SIG-M5 treated with dmso at 0.1 percent for 504 hours (cell line): ENCODE measurements at regions not wholly inside any gene's neighbourhood (a gene's known extent, or its start where the extent isn't known, plus 50 kb on each side); places are given as distances from the start of the nearest gene placed in this dataset.
"Not testable (repeated sequence)": the region's sequence is repeated elsewhere in the genome, so short reads cannot be mapped to it uniquely, and the experiment has no call there.

Experiments
- DNase-seq: peaks from one replicate; lab custom pipeline; 2025; ENCODE audit not compliant: unreplicated experiment; lab: John Stamatoyannopoulos, UW

GRCh38 chr9:16267281-16268066 lies 603.0 kb downstream of the BNC2 start:
- no peak for DNase-seq

- DNase-seq, result no peak
Measured at GRCh38 chr9:16268067-16268881, 602.2 kb downstream of the BNC2 start.

- DNase-seq, result no peak
Measured at GRCh38 chr9:16271967-16272366, 598.5 kb downstream of the BNC2 start.

- no peak for DNase-seq
Measured at GRCh38 chr9:16272776-16273175, 597.7 kb downstream of the BNC2 start.

- DNase-seq, result no peak
Measured at GRCh38 chr9:16275795-16276624, 594.5 kb downstream of the BNC2 start.

GRCh38 chr9:16276866-16277265 lies 593.6 kb downstream of the BNC2 start:
- no peak for DNase-seq

- DNase-seq, result no peak
Measured at GRCh38 chr9:16277471-16277960, 593.0 kb downstream of the BNC2 start.

GRCh38 chr9:16278326-16278999 lies 592.0 kb downstream of the BNC2 start:
- DNase-seq, result no peak

- no peak for DNase-seq
Measured at GRCh38 chr9:16281707-16282106, 588.8 kb downstream of the BNC2 start.

- DNase-seq, result no peak
Measured at GRCh38 chr9:16282216-16282615, 588.3 kb downstream of the BNC2 start.

GRCh38 chr9:16282718-16283117 lies 587.8 kb downstream of the BNC2 start:
- no peak for DNase-seq

GRCh38 chr9:16286160-16286559 lies 584.3 kb downstream of the BNC2 start:
- DNase-seq, result no peak

GRCh38 chr9:16289639-16290038 lies 580.8 kb downstream of the BNC2 start:
- DNase-seq, result no peak

- DNase-seq, result no peak
Measured at GRCh38 chr9:16290169-16290568, 580.3 kb downstream of the BNC2 start.

GRCh38 chr9:16291921-16292320 lies 578.5 kb downstream of the BNC2 start:
- DNase-seq, result no peak

- no peak for DNase-seq
Measured at GRCh38 chr9:16293610-16294009, 576.9 kb downstream of the BNC2 start.

GRCh38 chr9:16294133-16294770 lies 576.2 kb downstream of the BNC2 start:
- DNase-seq, result no peak

GRCh38 chr9:16294940-16295339 lies 575.5 kb downstream of the BNC2 start:
- DNase-seq, result not testable (repeated sequence)

GRCh38 chr9:16299368-16299767 lies 571.1 kb downstream of the BNC2 start:
- not testable (repeated sequence) for DNase-seq

- no peak for DNase-seq
Measured at GRCh38 chr9:16303506-16303905, 567.0 kb downstream of the BNC2 start.
